Aorta (tissue), 5 donors: ENCODE measurements at regions not wholly inside any gene's neighbourhood (a gene's known extent, or its start where the extent isn't known, plus 50 kb on each side); places are given as distances from the start of the nearest gene placed in this dataset.
A peak's percentile ranks its signal among the peaks of the same experiment; 100 is the strongest.

Source experiments
- ATAC-seq: fragments of 200-7000 bp; cut with Tn5 transposase; one replicate; pipeline ENCODE4 v1.9.1; 2022; ENCODE audit warnings: moderate library complexity; ENCODE audit not compliant: low FRiP score
- DNase-seq, 2 donors: peaks; one replicate each; pipeline ENCODE4 v3.0.0-alpha.2; 2020
- H3K27ac ChIP-seq, 2 donors: one replicate each; pipeline ENCODE4 v1.5.1; 2013; ENCODE audit warnings: low read length in 2 of 2, mild to moderate bottlenecking in 2 of 2, moderate library complexity in 2 of 2, control low read depth in 1 of 2, inconsistent platforms in 1 of 2, low read depth in 1 of 2
- H3K27me3 ChIP-seq, 2 donors: one replicate each; pipeline ENCODE4 v1.6.1; 2013; ENCODE audit warnings: control low read depth in 1 of 2, low read length in 1 of 2, mild to moderate bottlenecking in 1 of 2, moderate library complexity in 1 of 2; ENCODE audit not compliant: insufficient read depth in 2 of 2, control insufficient read depth in 1 of 2
- H3K36me3 ChIP-seq, 2 donors: one replicate each; pipeline ENCODE4 v1.6.1; 2013; ENCODE audit warnings: control low read depth in 1 of 2, low read length in 1 of 2, mild to moderate bottlenecking in 1 of 2; ENCODE audit not compliant: insufficient read depth in 2 of 2, control insufficient read depth in 1 of 2
- H3K4me1 ChIP-seq, 2 donors: one replicate each; pipeline ENCODE4 v1.6.1; 2013; ENCODE audit warnings: low read length in 2 of 2, control low read depth in 1 of 2, mild to moderate bottlenecking in 1 of 2, moderate library complexity in 1 of 2; ENCODE audit not compliant: insufficient read depth in 2 of 2, control insufficient read depth in 1 of 2
- H3K4me3 ChIP-seq, 2 donors: one replicate each; pipeline ENCODE4 v1.5.1; 2013; ENCODE audit warnings: low read length in 2 of 2, control low read depth in 1 of 2, mild to moderate bottlenecking in 1 of 2
- H3K9me3 ChIP-seq: one replicate; pipeline ENCODE4 v1.6.1; 2013; ENCODE audit warnings: mild to moderate bottlenecking, low read length; ENCODE audit not compliant: control insufficient read depth
- WGBS, 2 donors: extraction: QIAGEN DNeasy Blood & Tissue Kit; methylation state at CpG; one replicate each; pipeline ENCODE4 v1.1.7; 2013; 5-methylcytosine and 5-hydroxymethylcytosine counted together
- intact Hi-C, 2 donors: fragments of 100-400 bp; cut with DNase I; formaldehyde crosslinking; loops; one replicate each; pipeline versions ENCODE4 v1.14.2 to v1.15.0; 2022
- donor health status: healthy with polysubstance abuse.
- donor health status: Bipolar disorder and iron deficiency.
- donor health status: DM: no; HTN: no; CAD: no.
- donor health status: DM: no; HTN: no; CAD: no.
- donor health status: DM: yes; HTN: yes; CAD: no.

GRCh38 chr10:23517155-23517554 is 78.3 kb downstream of the OTUD1 start:
- H3K4me1 ChIP-seq = no peaks in the 10 kb centered on the region
- H3K36me3 ChIP-seq = no peaks in the 10 kb centered on the region
- no peak overlapping the region for H3K4me3 ChIP-seq
- ATAC-seq = no peak
- H3K9me3 ChIP-seq = no peaks in the 10 kb centered on the region
- no peak for DNase-seq
- intact Hi-C loops = loop anchor here in 1 of 2 donors (5.0 kb wide), 1 partner anchor 185 kb away; no protein-coding TSS in a partner anchor
- H3K27me3 ChIP-seq = no peaks in the 10 kb centered on the region
- WGBS, 2 donors = 75 to 86% methylated on average over 2 of the region's 2 CpGs
- H3K27ac ChIP-seq = no peak overlapping the region

DNA sequence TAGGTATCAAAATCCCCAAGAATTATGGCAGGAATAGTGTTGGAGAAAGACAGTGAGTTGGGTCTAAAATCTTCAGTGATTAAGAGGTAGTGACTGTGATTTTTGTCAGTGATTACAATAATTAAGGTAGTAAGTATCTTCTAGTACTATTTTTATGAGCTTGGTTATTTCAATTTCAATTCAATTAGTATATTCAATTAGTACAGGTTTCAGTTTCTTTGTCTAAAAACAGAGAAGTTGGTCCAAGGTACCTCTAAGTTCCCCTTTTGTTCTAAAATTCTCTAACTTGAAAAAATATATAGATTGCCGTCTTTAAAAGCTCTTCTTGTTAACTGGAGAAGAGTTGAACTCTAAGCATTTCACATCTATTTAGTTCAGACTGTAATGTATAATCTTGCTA is 82.9 kb downstream of the OTUD1 start:
- DNase-seq = no peak
- Histone ChIP-seq H3K9me3 (no peaks in the 10 kb centered on the region), H3K4me1 (no peaks in the 10 kb centered on the region), H3K36me3 (no peaks in the 10 kb centered on the region), H3K27me3 (no peaks in the 10 kb centered on the region), H3K4me3 (no peak overlapping the region), H3K27ac (no peak overlapping the region)
- ATAC-seq = no peak
- 71 to 83% methylated on average over 1 of the region's 1 CpG for WGBS, 2 donors
- intact Hi-C loops = loop anchor here (5.0 to 10.0 kb wide), 2 partner anchors 183 to 204 kb away; no protein-coding TSS in a partner anchor

DNA sequence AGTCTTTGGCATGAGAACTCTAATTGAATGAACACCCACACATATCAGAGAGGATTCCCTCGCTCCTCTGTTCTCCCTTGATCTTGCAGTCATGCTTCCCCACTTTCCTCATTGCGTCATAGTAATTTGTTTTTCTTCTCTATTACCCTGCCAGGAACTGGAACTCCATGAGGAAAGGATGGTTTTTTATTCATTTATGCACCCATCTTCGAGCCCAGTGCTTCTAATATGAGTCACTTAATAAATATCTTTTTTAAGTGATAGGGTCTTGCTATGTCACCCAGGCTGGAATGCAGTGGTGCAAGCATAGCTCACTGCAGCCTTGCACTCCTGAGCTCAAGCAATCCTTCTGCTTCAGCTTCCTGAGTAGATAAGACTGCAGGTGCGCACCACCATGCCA is 83.5 kb downstream of the OTUD1 start:
- H3K27me3 ChIP-seq = no peaks in the 10 kb centered on the region
- intact Hi-C loops = loop anchor here (5.0 to 10.0 kb wide), 2 partner anchors 182 to 205 kb away; no protein-coding TSS in a partner anchor
- DNase-seq = no peak
- H3K4me1 ChIP-seq = no peaks in the 10 kb centered on the region
- H3K27ac ChIP-seq = no peak overlapping the region
- H3K36me3 ChIP-seq = no peaks in the 10 kb centered on the region
- no peak for ATAC-seq
- 67% methylated on average over 4 of the region's 4 CpGs for whole genome bisulfite sequencing, 2 donors
- no peak overlapping the region for H3K4me3 ChIP-seq
- no peaks in the 10 kb centered on the region for H3K9me3 ChIP-seq

GRCh38 chr10:23523251-23523650 is 84.4 kb downstream of the OTUD1 start:
- intact Hi-C loops = loop anchor here (5.0 to 10.0 kb wide), 2 partner anchors 182 to 206 kb away; no protein-coding TSS in a partner anchor
- WGBS, 2 donors = 52 to 54% methylated on average over 4 of the region's 4 CpGs
- Histone ChIP-seq H3K4me3 (no peak overlapping the region), H3K27ac (no peak overlapping the region), H3K36me3 (no peaks in the 10 kb centered on the region), H3K9me3 (no peaks in the 10 kb centered on the region), H3K27me3 (no peaks in the 10 kb centered on the region), H3K4me1 (no peaks in the 10 kb centered on the region)
- no peak for ATAC-seq
- no peak for DNase-seq

- WGBS, 2 donors = 47 to 55% methylated on average over 2 of the region's 2 CpGs
- DNase-seq (no peak), ATAC-seq (no peak)
- no peaks in the 10 kb centered on the region for H3K9me3 ChIP-seq
- no peaks in the 10 kb centered on the region for H3K4me1 ChIP-seq
- no peak overlapping the region for H3K4me3 ChIP-seq
- H3K27me3 ChIP-seq = no peaks in the 10 kb centered on the region
- no peak overlapping the region for H3K27ac ChIP-seq
- intact Hi-C loops = loop anchor here in 1 of 2 donors (5.0 to 10.0 kb wide), 2 partner anchors 179 to 208 kb away; no protein-coding TSS in a partner anchor
- H3K36me3 ChIP-seq = no peaks in the 10 kb centered on the region
Observed at GRCh38 chr10:23525406-23525805, 86.5 kb downstream of the OTUD1 start.

- DNase-seq (no peak), ATAC-seq (no peak)
- Histone ChIP-seq H3K4me1 (no peaks in the 10 kb centered on the region), H3K27me3 (no peaks in the 10 kb centered on the region), H3K36me3 (no peaks in the 10 kb centered on the region), H3K9me3 (peaks cover 1% of the 10 kb centered on the region), H3K4me3 (no peak overlapping the region), H3K27ac (no peak overlapping the region)
- intact Hi-C loops = loop anchor here in 1 of 2 donors (5.0 to 10.0 kb wide), 2 partner anchors 176 to 211 kb away; no protein-coding TSS in a partner anchor
- 61 to 77% methylated on average over 2 of the region's 2 CpGs for WGBS, 2 donors
Observed at GRCh38 chr10:23528419-23528818, 89.5 kb downstream of the OTUD1 start.

DNA sequence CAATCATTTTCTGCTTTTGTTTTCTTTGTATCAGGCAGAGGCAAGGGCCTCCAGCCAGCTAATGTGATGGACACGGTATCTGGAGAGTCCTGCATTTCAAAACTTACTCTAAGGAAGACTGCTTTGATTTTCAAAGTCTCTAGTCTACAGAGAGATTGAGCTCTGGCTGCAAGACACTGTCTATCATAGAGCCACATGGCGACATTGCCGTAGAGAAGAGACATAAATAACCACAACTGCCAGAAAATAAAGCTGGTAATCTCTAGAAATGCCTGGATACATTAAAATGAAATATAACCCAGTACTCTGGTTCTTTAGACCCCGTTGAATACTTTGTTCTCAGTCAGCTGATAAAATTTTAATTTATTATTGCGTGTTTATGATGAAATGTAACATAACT is 90.8 kb downstream of the OTUD1 start:
- Histone ChIP-seq H3K4me3 (peak overlapping the region in 1 of 2 donors; percentile 10), H3K27ac (no peak overlapping the region), H3K36me3 (no peaks in the 10 kb centered on the region), H3K9me3 (peaks cover 1% of the 10 kb centered on the region), H3K4me1 (no peaks in the 10 kb centered on the region), H3K27me3 (no peaks in the 10 kb centered on the region)
- WGBS, 2 donors = 36 to 45% methylated on average over 5 of the region's 5 CpGs
- intact Hi-C loops = loop anchor here in 1 of 2 donors (5.0 to 10.0 kb wide), 2 partner anchors 175 to 212 kb away; no protein-coding TSS in a partner anchor
- DNase-seq (no peak), ATAC-seq (no peak)

- intact Hi-C loops = no loop called here
- H3K27ac ChIP-seq = no peak overlapping the region
- no peaks in the 10 kb centered on the region for H3K27me3 ChIP-seq
- H3K9me3 ChIP-seq = peaks cover 1% of the 10 kb centered on the region
- H3K4me3 ChIP-seq = no peak overlapping the region
- DNase-seq = no peak
- no peaks in the 10 kb centered on the region for H3K36me3 ChIP-seq
- 61 to 68% methylated on average over 2 of the region's 2 CpGs for WGBS, 2 donors
- no peaks in the 10 kb centered on the region for H3K4me1 ChIP-seq
- no peak for ATAC-seq
Observed at GRCh38 chr10:23530079-23530478, 91.2 kb downstream of the OTUD1 start.

- no peaks in the 10 kb centered on the region for H3K36me3 ChIP-seq
- DNase-seq (no peak), ATAC-seq (no peak)
- no peak overlapping the region for H3K4me3 ChIP-seq
- no peaks in the 10 kb centered on the region for H3K27me3 ChIP-seq
- no peaks in the 10 kb centered on the region for H3K4me1 ChIP-seq
- peaks cover 1% of the 10 kb centered on the region for H3K9me3 ChIP-seq
- H3K27ac ChIP-seq = no peak overlapping the region
- 88 to 91% methylated on average over 3 of the region's 3 CpGs for WGBS, 2 donors
- intact Hi-C loops = no loop called here
Observed at GRCh38 chr10:23533212-23533611, 94.3 kb downstream of the OTUD1 start.
